ENCODE measurements at regions not wholly inside any gene's neighbourhood (a gene's known extent, or its start where the extent isn't known, plus 50 kb on each side); places are given as distances from the start of the nearest gene placed in this dataset.
A peak's percentile ranks its signal among the peaks of the same experiment; 100 is the strongest.

DNA sequence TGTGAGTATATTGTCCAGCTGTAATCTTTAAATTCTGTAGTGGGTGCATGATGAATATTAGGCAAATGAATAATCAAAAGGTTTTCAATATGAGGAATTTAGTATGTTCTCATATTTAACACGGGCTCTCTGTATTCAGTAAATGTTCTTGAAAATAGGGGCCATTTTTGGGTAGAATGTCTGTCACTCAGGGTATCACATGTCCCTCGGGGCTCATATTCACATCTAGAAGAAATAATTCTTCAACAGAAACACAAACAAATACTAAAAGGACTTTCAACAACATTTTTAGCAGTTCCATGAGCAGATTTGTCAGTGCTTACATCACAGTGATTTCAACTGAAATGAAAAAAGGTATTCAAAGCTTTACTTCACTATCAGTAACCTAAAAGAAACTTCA lies 1388.4 kb upstream of the MIR17HG start:
- Histone ChIP-seq H3K9me3 (ENCODE audit: control insufficient read depth, insufficient read depth, low read length) (no peaks in the 10 kb centered on the region), H3K4me3 (ENCODE audit: low read depth, low read length) (no peak overlapping the region), H3K4me1 (ENCODE audit: control insufficient read depth, insufficient read depth, low read length) (no peaks in the 10 kb centered on the region), H3K9ac (ENCODE audit: low read depth, low read length) (no peak overlapping the region), H3K27me3 (ENCODE audit: control insufficient read depth, insufficient read depth, low read length) (no peaks in the 10 kb centered on the region), H3K36me3 (ENCODE audit: control insufficient read depth, insufficient read depth, low read length) (no peaks in the 10 kb centered on the region)

DNA sequence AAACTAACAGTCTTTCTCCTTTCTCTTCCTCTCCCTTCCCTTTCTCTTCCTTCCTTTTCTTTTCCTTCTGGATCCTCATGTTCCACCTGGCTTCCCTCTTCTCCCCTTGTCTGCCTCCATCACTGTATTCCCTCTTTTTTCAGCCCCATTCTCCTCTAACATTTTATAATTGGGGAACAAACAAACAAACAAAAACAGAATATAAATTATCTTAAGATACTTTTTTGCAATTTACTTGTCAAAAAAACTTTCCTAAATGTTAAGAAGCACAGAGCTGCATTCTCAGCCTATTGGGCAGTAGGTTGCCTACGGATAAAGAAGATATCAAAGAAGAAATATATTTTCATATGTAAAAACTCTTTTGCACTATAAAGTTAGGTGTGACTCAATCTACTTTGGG lies 1382.2 kb upstream of the MIR17HG start:
- H3K36me3 ChIP-seq (ENCODE audit: control insufficient read depth, insufficient read depth, low read length) = no peaks in the 10 kb centered on the region
- H3K9me3 ChIP-seq (ENCODE audit: control insufficient read depth, insufficient read depth, low read length) = no peaks in the 10 kb centered on the region
- H3K9ac ChIP-seq (ENCODE audit: low read depth, low read length) = no peak overlapping the region
- peaks cover 21% of the 10 kb centered on the region for H3K27me3 ChIP-seq (ENCODE audit: control insufficient read depth, insufficient read depth, low read length)
- no peaks in the 10 kb centered on the region for H3K4me1 ChIP-seq (ENCODE audit: control insufficient read depth, insufficient read depth, low read length)
- H3K4me3 ChIP-seq (ENCODE audit: low read depth, low read length) = no peak overlapping the region

DNA sequence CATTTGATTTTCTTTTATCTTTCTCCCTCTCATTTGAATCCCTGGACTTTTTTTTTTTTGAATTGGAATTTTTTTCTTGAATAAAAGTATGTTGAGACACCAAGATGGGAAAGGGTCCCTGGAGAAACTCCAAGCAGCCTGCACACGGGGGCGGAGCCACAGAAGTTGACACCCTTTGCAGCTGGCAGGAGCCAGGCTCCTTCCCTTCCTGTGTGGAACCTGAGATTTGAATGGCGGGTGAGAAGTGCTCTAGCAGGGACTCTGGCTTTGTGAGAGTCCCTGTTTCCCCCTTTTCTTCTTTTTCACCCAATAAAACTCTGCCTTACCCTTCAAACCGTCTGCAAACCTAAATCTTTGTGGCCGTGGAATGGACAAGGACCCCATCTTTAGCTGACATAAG lies 1381.0 kb upstream of the MIR17HG start:
- no peak overlapping the region for H3K9ac ChIP-seq (ENCODE audit: low read depth, low read length)
- peaks cover 27% of the 10 kb centered on the region for H3K27me3 ChIP-seq (ENCODE audit: control insufficient read depth, insufficient read depth, low read length)
- no peaks in the 10 kb centered on the region for H3K9me3 ChIP-seq (ENCODE audit: control insufficient read depth, insufficient read depth, low read length)

DNA sequence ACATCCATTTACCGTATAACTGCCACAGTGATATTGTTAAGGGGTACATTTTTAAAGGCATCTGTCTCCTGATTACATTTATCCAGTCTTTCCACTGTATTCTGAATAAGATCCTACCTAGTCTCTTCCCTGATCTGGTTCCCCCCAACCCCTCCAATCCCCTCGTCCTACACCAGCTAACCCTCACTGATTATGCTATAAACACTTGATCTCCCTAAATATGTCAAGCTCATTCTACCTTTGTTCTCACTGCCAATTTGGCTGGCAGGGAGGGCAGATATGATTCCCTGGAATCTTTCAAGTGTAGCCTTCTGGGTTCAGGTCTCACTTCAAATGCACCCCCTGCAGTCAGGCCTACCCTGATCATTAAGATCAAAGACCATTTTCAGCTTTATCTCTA lies 1379.8 kb upstream of the MIR17HG start:
- H3K36me3 ChIP-seq (ENCODE audit: control insufficient read depth, insufficient read depth, low read length) = no peaks in the 10 kb centered on the region
- no peaks in the 10 kb centered on the region for H3K4me1 ChIP-seq (ENCODE audit: control insufficient read depth, insufficient read depth, low read length)
- H3K9me3 ChIP-seq (ENCODE audit: control insufficient read depth, insufficient read depth, low read length) = no peaks in the 10 kb centered on the region
- no peak overlapping the region for H3K9ac ChIP-seq (ENCODE audit: low read depth, low read length)
- H3K4me3 ChIP-seq (ENCODE audit: low read depth, low read length) = no peak overlapping the region
- H3K27me3 ChIP-seq (ENCODE audit: control insufficient read depth, insufficient read depth, low read length) = peaks cover 27% of the 10 kb centered on the region

More for the DNA sequence above, 1381.0 kb upstream of the MIR17HG start:
- H3K4me1 ChIP-seq (ENCODE audit: control insufficient read depth, insufficient read depth, low read length) = no peaks in the 10 kb centered on the region
- no peak overlapping the region for H3K4me3 ChIP-seq (ENCODE audit: low read depth, low read length)
- no peaks in the 10 kb centered on the region for H3K36me3 ChIP-seq (ENCODE audit: control insufficient read depth, insufficient read depth, low read length)

DNA sequence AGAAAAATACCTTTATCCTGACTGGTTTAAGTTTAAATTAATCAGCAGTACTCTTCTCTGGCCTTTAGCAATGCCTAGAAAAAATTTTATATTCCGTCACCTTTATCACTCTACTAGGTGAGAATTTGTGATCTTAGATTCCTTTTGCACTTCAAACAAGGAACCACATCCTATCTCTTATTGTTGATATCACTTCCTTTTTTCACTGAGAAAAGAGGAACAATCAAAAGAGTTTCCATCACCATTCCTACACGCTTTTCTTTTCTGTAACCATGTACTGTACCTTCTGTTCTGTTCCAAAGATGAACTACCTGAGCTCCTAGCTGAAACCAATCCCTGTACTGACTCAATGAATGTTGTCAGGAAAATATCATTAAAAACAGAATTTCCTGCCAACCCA lies 1379.0 kb upstream of the MIR17HG start:
- H3K27me3 ChIP-seq (ENCODE audit: control insufficient read depth, insufficient read depth, low read length) = peaks cover 27% of the 10 kb centered on the region
- no peaks in the 10 kb centered on the region for H3K9me3 ChIP-seq (ENCODE audit: control insufficient read depth, insufficient read depth, low read length)
- no peak overlapping the region for H3K9ac ChIP-seq (ENCODE audit: low read depth, low read length)
- H3K4me3 ChIP-seq (ENCODE audit: low read depth, low read length) = no peak overlapping the region
- no peaks in the 10 kb centered on the region for H3K4me1 ChIP-seq (ENCODE audit: control insufficient read depth, insufficient read depth, low read length)
- no peaks in the 10 kb centered on the region for H3K36me3 ChIP-seq (ENCODE audit: control insufficient read depth, insufficient read depth, low read length)

DNA sequence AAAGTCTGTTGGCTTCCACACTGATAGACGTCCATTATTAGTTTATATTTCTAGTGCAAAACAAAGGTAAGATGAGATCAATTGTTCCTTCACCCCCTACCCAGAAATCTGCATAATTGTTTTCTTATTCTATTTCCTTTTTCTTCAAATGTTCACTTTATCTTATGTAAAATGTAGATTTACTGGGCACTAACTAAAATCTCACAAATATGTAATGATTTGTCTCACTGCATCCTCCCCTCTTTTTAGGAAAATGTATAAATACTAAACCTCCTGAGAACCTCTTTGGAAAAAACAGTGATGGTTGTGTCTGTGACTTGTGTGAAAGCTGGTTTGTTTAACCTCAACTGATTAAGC lies 1377.2 kb upstream of the MIR17HG start:
- H3K27me3 ChIP-seq (ENCODE audit: control insufficient read depth, insufficient read depth, low read length) = peaks cover 27% of the 10 kb centered on the region
- no peaks in the 10 kb centered on the region for H3K9me3 ChIP-seq (ENCODE audit: control insufficient read depth, insufficient read depth, low read length)
- H3K4me3 ChIP-seq (ENCODE audit: low read depth, low read length) = no peak overlapping the region
- no peaks in the 10 kb centered on the region for H3K36me3 ChIP-seq (ENCODE audit: control insufficient read depth, insufficient read depth, low read length)
- H3K9ac ChIP-seq (ENCODE audit: low read depth, low read length) = no peak overlapping the region
- H3K4me1 ChIP-seq (ENCODE audit: control insufficient read depth, insufficient read depth, low read length) = no peaks in the 10 kb centered on the region

DNA sequence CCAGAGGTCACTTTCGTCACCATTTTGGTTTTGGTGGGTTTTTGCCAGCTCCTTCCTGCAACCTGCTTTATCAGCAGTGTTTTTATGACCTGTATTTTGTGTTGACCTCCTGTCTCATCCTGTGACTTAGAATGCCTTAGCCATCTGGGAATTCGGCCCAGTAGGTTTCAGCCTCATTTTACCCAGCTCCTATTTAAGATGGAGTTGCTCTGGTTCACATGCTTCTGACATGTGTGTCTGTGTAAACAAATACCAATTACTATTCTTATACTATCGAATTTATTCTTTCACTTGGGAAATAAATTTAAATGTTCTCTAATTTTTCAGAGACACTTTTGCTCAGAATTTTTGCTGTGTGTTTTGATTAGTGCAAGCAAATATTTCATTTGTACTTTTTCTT lies 1370.3 kb upstream of the MIR17HG start:
- no peaks in the 10 kb centered on the region for H3K36me3 ChIP-seq (ENCODE audit: control insufficient read depth, insufficient read depth, low read length)
- H3K4me1 ChIP-seq (ENCODE audit: control insufficient read depth, insufficient read depth, low read length) = peaks cover 3% of the 10 kb centered on the region
- no peak overlapping the region for H3K9ac ChIP-seq (ENCODE audit: low read depth, low read length)
- H3K27me3 ChIP-seq (ENCODE audit: control insufficient read depth, insufficient read depth, low read length) = no peaks in the 10 kb centered on the region
- no peak overlapping the region for H3K4me3 ChIP-seq (ENCODE audit: low read depth, low read length)
- no peaks in the 10 kb centered on the region for H3K9me3 ChIP-seq (ENCODE audit: control insufficient read depth, insufficient read depth, low read length)

DNA sequence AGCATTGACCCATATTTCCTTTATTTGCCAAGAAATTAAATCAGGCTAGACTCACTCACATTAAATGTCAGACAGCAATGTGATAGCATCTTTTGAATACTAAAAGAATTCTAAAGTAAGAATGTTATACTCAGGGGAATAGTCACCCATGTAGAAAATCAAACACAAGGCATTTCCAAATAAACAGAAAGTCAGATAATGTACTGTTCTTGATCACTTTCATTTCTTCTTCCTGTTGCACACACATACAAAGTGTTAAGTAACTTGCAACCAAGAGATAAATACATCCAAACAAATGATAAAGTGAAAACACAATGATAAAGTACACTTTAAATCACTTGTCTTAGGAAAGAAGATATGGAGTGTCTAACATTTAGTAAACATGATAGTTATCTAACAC lies 1366.6 kb upstream of the MIR17HG start:
- H3K4me1 ChIP-seq (ENCODE audit: control insufficient read depth, insufficient read depth, low read length) = peaks cover 3% of the 10 kb centered on the region
- H3K9ac ChIP-seq (ENCODE audit: low read depth, low read length) = no peak overlapping the region
- no peaks in the 10 kb centered on the region for H3K9me3 ChIP-seq (ENCODE audit: control insufficient read depth, insufficient read depth, low read length)
- no peaks in the 10 kb centered on the region for H3K36me3 ChIP-seq (ENCODE audit: control insufficient read depth, insufficient read depth, low read length)
- no peaks in the 10 kb centered on the region for H3K27me3 ChIP-seq (ENCODE audit: control insufficient read depth, insufficient read depth, low read length)
- no peak overlapping the region for H3K4me3 ChIP-seq (ENCODE audit: low read depth, low read length)

DNA sequence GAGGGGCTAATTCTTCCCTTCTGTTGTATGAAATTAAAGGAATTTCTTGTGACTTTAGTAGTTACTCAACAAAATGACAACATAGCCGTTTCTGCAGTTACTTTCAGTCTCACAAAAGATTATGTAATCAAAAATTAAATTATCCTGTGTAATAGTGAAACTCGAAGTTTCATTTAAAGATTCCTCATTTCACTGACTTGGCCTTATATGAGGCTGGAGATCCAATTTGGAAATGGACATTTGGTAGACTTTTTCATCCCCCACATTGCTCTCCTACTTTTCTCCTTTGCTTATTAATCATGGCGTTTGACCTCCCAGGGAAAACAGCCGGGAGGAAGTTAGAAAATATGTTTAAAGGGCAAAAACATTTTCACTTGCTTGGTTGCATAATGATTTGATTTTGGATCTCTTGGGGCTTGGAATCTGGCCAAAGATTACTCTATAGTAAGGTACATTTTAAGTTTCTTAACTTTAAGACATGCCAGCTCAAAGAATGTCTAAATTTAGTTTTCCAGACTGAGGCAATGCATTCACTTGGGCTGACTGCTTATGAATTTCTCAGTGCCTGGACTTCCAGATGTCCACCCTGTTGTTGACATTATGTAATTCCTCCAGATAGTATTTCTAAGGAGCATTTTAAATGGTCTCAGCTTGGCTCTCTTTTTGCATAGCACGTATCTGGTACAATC lies 1364.9 kb upstream of the MIR17HG start:
- no peaks in the 10 kb centered on the region for H3K9me3 ChIP-seq (ENCODE audit: control insufficient read depth, insufficient read depth, low read length)
- H3K27me3 ChIP-seq (ENCODE audit: control insufficient read depth, insufficient read depth, low read length) = no peaks in the 10 kb centered on the region
- no peaks in the 10 kb centered on the region for H3K36me3 ChIP-seq (ENCODE audit: control insufficient read depth, insufficient read depth, low read length)
- no peak overlapping the region for H3K9ac ChIP-seq (ENCODE audit: low read depth, low read length)
- H3K4me1 ChIP-seq (ENCODE audit: control insufficient read depth, insufficient read depth, low read length) = peaks cover 3% of the 10 kb centered on the region
- H3K4me3 ChIP-seq (ENCODE audit: low read depth, low read length) = no peak overlapping the region

DNA sequence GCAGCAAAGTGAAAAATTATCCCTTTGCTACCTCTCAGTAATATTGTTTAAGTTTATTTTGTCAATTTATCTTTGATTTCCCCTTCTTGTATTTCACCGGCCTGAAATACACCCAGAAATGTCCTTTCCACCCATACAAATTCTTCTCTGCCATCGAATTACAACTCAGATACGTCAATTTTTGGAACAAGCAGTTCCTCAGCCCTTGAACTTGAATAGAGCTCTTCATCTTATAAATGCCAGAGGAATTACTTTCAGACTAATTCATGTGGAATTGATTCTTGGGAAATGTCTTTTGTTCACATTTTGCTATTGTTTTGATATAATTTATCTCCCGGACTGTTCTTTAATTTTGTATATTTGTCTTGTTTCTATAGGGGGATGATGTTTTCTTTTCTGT lies 1359.3 kb upstream of the MIR17HG start:
- no peaks in the 10 kb centered on the region for H3K9me3 ChIP-seq (ENCODE audit: control insufficient read depth, insufficient read depth, low read length)
- no peak overlapping the region for H3K4me3 ChIP-seq (ENCODE audit: low read depth, low read length)
- no peak overlapping the region for H3K9ac ChIP-seq (ENCODE audit: low read depth, low read length)
- no peaks in the 10 kb centered on the region for H3K4me1 ChIP-seq (ENCODE audit: control insufficient read depth, insufficient read depth, low read length)
- H3K36me3 ChIP-seq (ENCODE audit: control insufficient read depth, insufficient read depth, low read length) = no peaks in the 10 kb centered on the region
- no peaks in the 10 kb centered on the region for H3K27me3 ChIP-seq (ENCODE audit: control insufficient read depth, insufficient read depth, low read length)

DNA sequence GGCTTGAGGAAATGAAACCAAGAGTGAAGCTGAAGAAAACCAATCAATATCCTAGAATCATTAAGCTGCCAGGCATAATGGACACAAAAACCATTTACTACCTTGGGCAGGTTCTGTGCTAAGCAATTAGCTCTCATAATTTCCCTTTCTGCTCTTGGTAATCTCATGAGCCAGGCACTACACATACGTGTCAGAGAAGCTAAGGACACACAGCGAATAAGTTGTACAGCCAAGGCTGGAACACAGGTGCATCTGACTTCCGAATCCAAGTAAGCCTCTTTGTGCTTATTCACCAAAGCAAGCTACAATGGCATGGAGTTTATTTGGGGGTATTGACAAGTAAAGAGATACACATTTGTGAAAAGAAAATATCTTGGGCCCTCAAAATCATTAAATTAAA lies 1343.9 kb upstream of the MIR17HG start:
- no peak overlapping the region for H3K4me3 ChIP-seq (ENCODE audit: low read depth, low read length)
- no peaks in the 10 kb centered on the region for H3K36me3 ChIP-seq (ENCODE audit: control insufficient read depth, insufficient read depth, low read length)

DNA sequence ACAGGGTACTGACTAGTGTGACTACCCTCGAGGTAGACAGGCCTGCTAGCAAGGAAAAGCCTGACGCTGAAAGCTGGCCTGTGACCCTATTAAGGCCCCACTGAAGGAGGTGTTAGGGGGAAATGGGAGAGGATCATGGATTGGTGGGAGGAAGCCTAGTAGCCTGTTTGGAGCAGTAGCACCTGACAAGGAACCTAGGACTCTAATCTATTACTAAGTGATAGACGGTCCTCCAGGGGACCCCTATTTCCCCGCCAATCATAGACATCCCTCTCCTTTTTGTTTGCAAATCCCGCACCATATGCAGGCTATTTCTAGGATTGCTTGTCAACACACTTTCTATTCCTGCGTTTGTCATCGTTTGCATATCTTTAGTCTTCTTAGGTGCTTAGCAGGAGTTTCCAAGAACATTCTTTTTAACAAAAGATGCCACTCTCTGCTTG lies 1338.8 kb upstream of the MIR17HG start:
- no peaks in the 10 kb centered on the region for H3K36me3 ChIP-seq (ENCODE audit: control insufficient read depth, insufficient read depth, low read length)
- no peaks in the 10 kb centered on the region for H3K27me3 ChIP-seq (ENCODE audit: control insufficient read depth, insufficient read depth, low read length)
- H3K9ac ChIP-seq (ENCODE audit: low read depth, low read length) = no peak overlapping the region
- H3K4me1 ChIP-seq (ENCODE audit: control insufficient read depth, insufficient read depth, low read length) = peaks cover 11% of the 10 kb centered on the region
- H3K4me3 ChIP-seq (ENCODE audit: low read depth, low read length) = peak overlapping the region; percentile 24
- no peaks in the 10 kb centered on the region for H3K9me3 ChIP-seq (ENCODE audit: control insufficient read depth, insufficient read depth, low read length)

More for the DNA sequence above, 1343.9 kb upstream of the MIR17HG start:
- no peaks in the 10 kb centered on the region for H3K9me3 ChIP-seq (ENCODE audit: control insufficient read depth, insufficient read depth, low read length)
- peaks cover 8% of the 10 kb centered on the region for H3K4me1 ChIP-seq (ENCODE audit: control insufficient read depth, insufficient read depth, low read length)
- H3K27me3 ChIP-seq (ENCODE audit: control insufficient read depth, insufficient read depth, low read length) = no peaks in the 10 kb centered on the region
- no peak overlapping the region for H3K9ac ChIP-seq (ENCODE audit: low read depth, low read length)
